ENCODE measurements at regions not wholly inside any gene's neighbourhood (a gene's known extent, or its start where the extent isn't known, plus 50 kb on each side); places are given as distances from the start of the nearest gene placed in this dataset.

DNA sequence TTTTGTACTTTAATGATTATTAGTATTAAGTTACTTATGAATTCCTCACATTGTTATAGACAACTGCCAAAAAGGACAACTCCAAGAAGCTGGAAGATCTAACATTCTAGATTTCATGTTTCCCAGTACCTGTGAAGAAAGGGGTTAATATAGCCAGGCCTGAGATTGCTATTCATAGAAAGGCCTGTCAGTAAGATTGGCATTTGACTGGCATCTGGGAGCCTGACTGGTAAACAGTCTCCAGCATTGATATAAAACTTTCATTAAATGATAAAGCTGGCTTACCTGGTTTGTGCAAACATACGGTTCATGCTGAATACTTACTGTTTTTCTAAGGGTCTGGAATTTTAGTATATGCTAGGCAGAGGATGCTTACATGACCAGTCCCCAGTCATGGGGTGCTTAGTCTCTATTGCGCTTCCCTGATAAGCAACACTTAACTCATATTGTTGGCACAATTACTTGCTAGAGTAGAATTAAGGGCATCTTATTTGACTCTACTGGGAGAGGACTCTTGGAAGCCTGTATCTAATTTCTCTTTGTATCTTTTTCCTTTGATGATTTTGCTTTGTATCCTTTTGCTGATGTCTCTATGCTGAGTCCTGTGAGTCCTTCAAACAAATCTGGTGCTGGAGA is 340.4 kb upstream of the SEMA6A start:
- intact Hi-C loops (cut with micrococcal nuclease), result no loop called here
- ChIA-PET CTCF (interaction anchor here (0.7 kb wide), 1 partner anchor 9 kb away, joined by 3 read pairs; no protein-coding TSS in a partner anchor), POLR2A (interaction anchor here (0.6 kb wide), 1 partner anchor 79 kb away, joined by 3 read pairs; no protein-coding TSS in a partner anchor)
- Mint-ChIP-seq H3K27me3 (ENCODE audit: insufficient read depth, unreplicated experiment) (no peaks in the 10 kb centered on the region), H3K4me1 (ENCODE audit: insufficient read depth, unreplicated experiment) (no peaks in the 10 kb centered on the region), H3K4me3 (ENCODE audit: unreplicated experiment) (no peak overlapping the region), H3K27ac (ENCODE audit: low read depth, unreplicated experiment) (no peak overlapping the region), H3K9me3 (ENCODE audit: unreplicated experiment) (no peaks in the 10 kb centered on the region), H3K36me3 (ENCODE audit: insufficient read depth, unreplicated experiment) (no peaks in the 10 kb centered on the region)
- no peak for TF ChIP-seq CTCF (IDR thresholded peaks at IDR 0.05; ENCODE audit: unreplicated experiment)
- BruUV-seq (replicated peaks), result no TSS peak
- no peak for DNase-seq (ENCODE audit: unreplicated experiment)

DNA sequence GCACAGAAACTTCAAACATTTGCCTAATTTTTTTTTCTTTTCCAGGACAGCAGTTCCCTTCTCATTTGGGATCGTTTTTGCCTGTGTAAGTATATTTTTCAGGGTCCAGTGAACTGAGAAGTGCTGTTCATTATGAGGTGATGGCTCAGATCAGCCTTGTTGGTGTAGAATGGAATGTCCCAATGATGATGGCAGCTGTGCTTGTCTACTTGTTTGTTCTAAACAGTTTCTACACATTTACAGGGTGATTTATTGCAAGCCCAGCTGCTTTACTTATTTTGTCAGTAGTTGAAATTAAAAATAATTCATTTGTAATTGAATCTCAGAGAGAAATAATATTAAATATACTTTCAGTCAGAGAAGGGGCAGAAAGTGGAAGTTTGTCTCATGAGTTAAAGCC is 337.6 kb upstream of the SEMA6A start:
- DNase-seq (ENCODE audit: unreplicated experiment), result no peak
- Mint-ChIP-seq H3K9me3 (ENCODE audit: unreplicated experiment) (no peaks in the 10 kb centered on the region), H3K27ac (ENCODE audit: low read depth, unreplicated experiment) (no peak overlapping the region), H3K4me3 (ENCODE audit: unreplicated experiment) (no peak overlapping the region), H3K27me3 (ENCODE audit: insufficient read depth, unreplicated experiment) (no peaks in the 10 kb centered on the region), H3K4me1 (ENCODE audit: insufficient read depth, unreplicated experiment) (no peaks in the 10 kb centered on the region), H3K36me3 (ENCODE audit: insufficient read depth, unreplicated experiment) (no peaks in the 10 kb centered on the region)
- no peak for TF ChIP-seq CTCF (IDR thresholded peaks at IDR 0.05; ENCODE audit: unreplicated experiment)
- ChIA-PET CTCF (interaction anchor here (0.6 kb wide), 2 partner anchors 354 to 918 kb away, joined by 3 read pairs; no protein-coding TSS in a partner anchor), POLR2A (no interaction called here)
- BruUV-seq (replicated peaks), result no TSS peak
- intact Hi-C loops (cut with micrococcal nuclease), result no loop called here

DNA sequence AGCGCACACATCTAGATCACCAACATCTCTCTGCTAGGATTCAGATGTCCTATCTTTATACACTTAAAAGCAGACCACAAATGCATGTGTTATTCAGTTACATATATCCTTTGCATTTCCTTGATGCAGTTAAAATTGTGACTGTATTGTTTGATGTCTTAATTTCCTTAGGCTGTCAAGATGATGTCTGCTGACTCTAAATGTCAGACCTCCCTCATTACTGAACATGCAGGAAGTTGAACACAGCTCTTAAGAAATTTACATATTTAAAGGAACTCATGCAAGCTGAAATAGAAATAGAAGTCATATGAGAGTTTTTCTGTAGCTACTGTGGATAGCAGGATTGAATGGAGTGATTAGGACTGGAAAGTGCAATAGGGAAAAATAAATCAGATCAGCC is 336.5 kb upstream of the SEMA6A start:
- Mint-ChIP-seq H3K36me3 (ENCODE audit: insufficient read depth, unreplicated experiment) (no peaks in the 10 kb centered on the region), H3K27ac (ENCODE audit: low read depth, unreplicated experiment) (no peak overlapping the region), H3K4me1 (ENCODE audit: insufficient read depth, unreplicated experiment) (no peaks in the 10 kb centered on the region), H3K4me3 (ENCODE audit: unreplicated experiment) (no peak overlapping the region), H3K9me3 (ENCODE audit: unreplicated experiment) (no peaks in the 10 kb centered on the region), H3K27me3 (ENCODE audit: insufficient read depth, unreplicated experiment) (no peaks in the 10 kb centered on the region)
- intact Hi-C loops (cut with micrococcal nuclease), result no loop called here
- no TSS peak for BruUV-seq (replicated peaks)
- no peak for TF ChIP-seq CTCF (IDR thresholded peaks at IDR 0.05; ENCODE audit: unreplicated experiment)
- DNase-seq (ENCODE audit: unreplicated experiment), result no peak
- ChIA-PET POLR2A (no interaction called here), CTCF (interaction anchor here (0.6 kb wide), 1 partner anchor 25 kb away, joined by 3 read pairs; no protein-coding TSS in a partner anchor)

- POLR2A ChIA-PET, result no interaction called here
- CTCF ChIA-PET, result no interaction called here
- Mint-ChIP-seq H3K36me3 (ENCODE audit: insufficient read depth, unreplicated experiment) (no peaks in the 10 kb centered on the region), H3K4me1 (ENCODE audit: insufficient read depth, unreplicated experiment) (no peaks in the 10 kb centered on the region), H3K27me3 (ENCODE audit: insufficient read depth, unreplicated experiment) (no peaks in the 10 kb centered on the region), H3K27ac (ENCODE audit: low read depth, unreplicated experiment) (no peak overlapping the region), H3K9me3 (ENCODE audit: unreplicated experiment) (no peaks in the 10 kb centered on the region), H3K4me3 (ENCODE audit: unreplicated experiment) (no peak overlapping the region)
- no peak for DNase-seq (ENCODE audit: unreplicated experiment)
- no TSS peak for BruUV-seq (replicated peaks)
- intact Hi-C loops (cut with micrococcal nuclease), result no loop called here
- TF ChIP-seq CTCF (IDR thresholded peaks at IDR 0.05; ENCODE audit: unreplicated experiment), result no peak
Measured at GRCh38 chr5:116908537-116908936, 333.9 kb upstream of the SEMA6A start.
